Astrocyte of the cerebellum (primary cell): ENCODE measurements at regions not wholly inside any gene's neighbourhood (a gene's known extent, or its start where the extent isn't known, plus 50 kb on each side); places are given as distances from the start of the nearest gene placed in this dataset.

ENCODE experiments used
- DNase-seq: peaks from one replicate; pipeline ENCODE4 v3.0.0-alpha.2; 2011; ENCODE audit warnings: low read depth
- H3K4me3 ChIP-seq: 2 replicates; pipeline ENCODE4 v1.5.1; 2011; ENCODE audit warnings: mild to moderate bottlenecking, low read depth, low read length, moderate library complexity
- CTCF ChIP-seq: IDR thresholded peaks from 2 replicates; pipeline ENCODE4 v1.5.1; 2012; ENCODE audit warnings: low read length, low read depth, moderate library complexity, mild to moderate bottlenecking; ENCODE audit errors: missing control alignments
- in situ Hi-C: cut with HindIII; loops from 2 replicates; pipeline ENCODE4 v1.10.0; 2017; ENCODE audit warnings: low sequenced_read_pairs

GRCh38 chrX:9342561-9343051 is 122.3 kb upstream of the TBL1X start:
- DNase-seq, result no peak
- H3K4me3 ChIP-seq, result no peak overlapping the region
- in situ Hi-C loops, result no loop called here
- TF ChIP-seq CTCF, result no peak

GRCh38 chrX:9343971-9344370 is 120.9 kb upstream of the TBL1X start:
- in situ Hi-C loops, result no loop called here
- no peak for TF ChIP-seq CTCF
- H3K4me3 ChIP-seq, result no peak overlapping the region
- no peak for DNase-seq

- DNase-seq, result no peak
- H3K4me3 ChIP-seq, result no peak overlapping the region
- TF ChIP-seq CTCF, result no peak
- in situ Hi-C loops, result no loop called here
Observed at GRCh38 chrX:9345957-9346356, 118.9 kb upstream of the TBL1X start.

GRCh38 chrX:9349572-9350494 is 115.0 kb upstream of the TBL1X start:
- in situ Hi-C loops, result no loop called here
- DNase-seq, result no peak
- no peak for TF ChIP-seq CTCF
- no peak overlapping the region for H3K4me3 ChIP-seq

- in situ Hi-C loops, result no loop called here
- TF ChIP-seq CTCF, result no peak
- DNase-seq, result no peak
- no peak overlapping the region for H3K4me3 ChIP-seq
Observed at GRCh38 chrX:9351126-9351525, 113.7 kb upstream of the TBL1X start.

GRCh38 chrX:9352243-9352642 is 112.6 kb upstream of the TBL1X start:
- in situ Hi-C loops, result no loop called here
- no peak overlapping the region for H3K4me3 ChIP-seq

More at GRCh38 chrX:9352243-9352642, 112.6 kb upstream of the TBL1X start:
- TF ChIP-seq CTCF, result no peak
- DNase-seq, result no peak
